HEK293 (cell line): ENCODE measurements at regions not wholly inside any gene's neighbourhood (a gene's known extent, or its start where the extent isn't known, plus 50 kb on each side); places are given as distances from the start of the nearest gene placed in this dataset.

Experiments
- CTCF ChIP-seq: fragments of 450-650 bp; formaldehyde crosslinking; IDR thresholded peaks from 2 replicates; pipeline ENCODE4 v1.5.1; 2016; ENCODE audit warnings: missing biosample characterization, missing genetic modification characterization
- GLIS2 ChIP-seq: fragments of 450-650 bp; formaldehyde crosslinking; IDR thresholded peaks from 2 replicates; pipeline ENCODE4 v1.5.1; 2016; ENCODE audit warnings: missing biosample characterization, missing genetic modification characterization
- ZBTB48 ChIP-seq: fragments of 450-650 bp; formaldehyde crosslinking; IDR thresholded peaks from 2 replicates; pipeline ENCODE4 v1.5.1; 2016; ENCODE audit warnings: missing biosample characterization, missing genetic modification characterization
- ZNF274 ChIP-seq, 2 experiments: fragments of 200-500 bp in 1 of 2; fragments of 450-650 bp in 1 of 2; sonication (Bioruptor generic) in 1 of 2; formaldehyde crosslinking in 1 of 2; IDR thresholded peaks; 2 replicates each; pipeline versions ENCODE4 v1.5.1 to v1.6.1; 2014 to 2016; ENCODE audit warnings: borderline replicate concordance in 1 of 2, inconsistent platforms in 1 of 2, low read length in 1 of 2, missing biosample characterization in 1 of 2, missing genetic modification characterization in 1 of 2
- ZNF324 ChIP-seq: fragments of 450-650 bp; formaldehyde crosslinking; IDR thresholded peaks from 2 replicates; pipeline ENCODE4 v1.5.1; 2016; ENCODE audit warnings: missing biosample characterization, missing genetic modification characterization

DNA sequence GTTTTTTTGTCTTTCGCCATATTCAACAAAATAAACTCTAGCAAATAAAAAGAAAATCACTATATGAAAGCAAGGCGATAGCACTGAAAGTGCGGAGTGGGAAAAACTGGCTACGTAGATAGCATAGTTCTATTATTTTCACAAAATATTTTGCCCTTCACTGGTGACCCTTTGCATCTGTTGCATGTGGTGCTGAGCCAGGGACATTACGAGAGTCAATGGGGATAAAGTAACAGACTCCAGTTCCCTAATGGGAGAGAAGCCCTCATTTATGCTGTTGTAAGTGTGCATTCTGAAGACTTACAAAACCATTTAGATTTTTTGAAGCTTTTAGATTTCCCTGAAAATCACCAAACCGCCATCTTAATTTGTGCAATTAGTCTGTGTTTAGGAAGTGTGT lies 501.6 kb downstream of the PPARGC1A start:
- no peak for TF ChIP-seq ZBTB48 (tag by site-specific recombination)
- no peak for TF ChIP-seq CTCF (tag by site-specific recombination)
- TF ChIP-seq GLIS2 (tag by site-specific recombination) = no peak
- no peak for TF ChIP-seq ZNF324 (tag by site-specific recombination)
- TF ChIP-seq ZNF274 (IDR thresholded peaks at IDR 0.05; ENCODE audit: low read length) = no peak
- no peak for TF ChIP-seq ZNF274 (tag by site-specific recombination; IDR thresholded peaks at IDR 0.05; ENCODE audit: borderline replicate concordance)
